Vagina (tissue), 2 donors: ENCODE measurements at regions not wholly inside any gene's neighbourhood (a gene's known extent, or its start where the extent isn't known, plus 50 kb on each side); places are given as distances from the start of the nearest gene placed in this dataset.

ENCODE experiments used
- CTCF ChIP-seq, 3 experiments: fragments of 450-650 bp in 2 of 3; fragments of 200-600 bp in 1 of 3; sonication (generic) in 1 of 3; IDR thresholded peaks; one replicate each; pipeline ENCODE4 v1.5.1; 2017 to 2019; ENCODE audit warnings: antibody characterized with exemption in 3 of 3, mild to moderate bottlenecking in 2 of 3, moderate library complexity in 2 of 3
- POLR2A ChIP-seq, 2 donors: fragments of 450-650 bp; IDR thresholded peaks; one replicate each; pipeline ENCODE4 v1.6.1; 2017; ENCODE audit warnings: antibody characterized with exemption in 2 of 2, mild to moderate bottlenecking in 2 of 2, moderate library complexity in 2 of 2
- POLR2AphosphoS5 ChIP-seq, 2 donors: sonication (generic); formaldehyde crosslinking; IDR thresholded peaks; one replicate each; pipeline ENCODE4 v1.9.0; 2017; ENCODE audit warnings: antibody characterized with exemption in 2 of 2, mild to moderate bottlenecking in 2 of 2, low read depth in 1 of 2; ENCODE audit not compliant: insufficient read depth in 1 of 2

- no peak for TF ChIP-seq CTCF (IDR thresholded peaks at IDR 0.05)
- no peak for TF ChIP-seq POLR2A (IDR thresholded peaks at IDR 0.05)
- no peak for TF ChIP-seq POLR2AphosphoS5 (IDR thresholded peaks at IDR 0.05; ENCODE audit: insufficient read depth in 1 of 2, low read depth in 1 of 2)
Observed at GRCh38 chr22:46043339-46043738, 66.4 kb upstream of the WNT7B start.
